DND-41 (cell line): ENCODE measurements at regions not wholly inside any gene's neighbourhood (a gene's known extent, or its start where the extent isn't known, plus 50 kb on each side); places are given as distances from the start of the nearest gene placed in this dataset.

Experiments used
- EZH2 ChIP-seq: IDR thresholded peaks from 3 replicates; pipeline ENCODE4 v1.6.1; 2012; ENCODE audit warnings: borderline replicate concordance, low read depth, mild to moderate bottlenecking, moderate library complexity, low read length, inconsistent platforms; ENCODE audit not compliant: severe bottlenecking
- TF ChIP-seq, protein P1 (sequence below): IDR thresholded peaks from 2 replicates; pipeline ENCODE4 v1.5.1; 2012; ENCODE audit warnings: borderline replicate concordance, low read length, moderate library complexity, mild to moderate bottlenecking; ENCODE audit not compliant: poor library complexity, severe bottlenecking; ENCODE audit errors: extremely low read depth

DNA sequence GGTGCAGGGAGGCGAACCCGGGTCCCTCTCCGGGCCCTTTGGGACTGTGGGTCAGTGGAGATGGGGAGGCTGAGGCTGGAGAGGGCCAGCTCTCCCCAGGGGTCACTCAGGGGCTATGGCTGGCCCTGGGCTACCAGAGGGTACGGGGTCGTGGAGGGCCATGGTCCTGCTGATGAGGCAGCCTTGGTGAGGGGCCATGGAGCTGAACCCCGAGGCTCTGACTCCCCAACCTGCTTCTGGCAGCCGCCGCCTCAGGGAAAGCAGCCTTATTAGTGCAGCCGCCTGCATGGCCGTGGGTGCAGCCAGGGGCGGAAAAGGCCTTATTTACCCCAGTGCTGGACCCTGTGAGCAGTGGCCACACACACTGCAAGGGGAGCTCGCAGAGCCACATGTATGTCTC is 139.4 kb downstream of the MIAT start:
- TF ChIP-seq, protein P1, sequence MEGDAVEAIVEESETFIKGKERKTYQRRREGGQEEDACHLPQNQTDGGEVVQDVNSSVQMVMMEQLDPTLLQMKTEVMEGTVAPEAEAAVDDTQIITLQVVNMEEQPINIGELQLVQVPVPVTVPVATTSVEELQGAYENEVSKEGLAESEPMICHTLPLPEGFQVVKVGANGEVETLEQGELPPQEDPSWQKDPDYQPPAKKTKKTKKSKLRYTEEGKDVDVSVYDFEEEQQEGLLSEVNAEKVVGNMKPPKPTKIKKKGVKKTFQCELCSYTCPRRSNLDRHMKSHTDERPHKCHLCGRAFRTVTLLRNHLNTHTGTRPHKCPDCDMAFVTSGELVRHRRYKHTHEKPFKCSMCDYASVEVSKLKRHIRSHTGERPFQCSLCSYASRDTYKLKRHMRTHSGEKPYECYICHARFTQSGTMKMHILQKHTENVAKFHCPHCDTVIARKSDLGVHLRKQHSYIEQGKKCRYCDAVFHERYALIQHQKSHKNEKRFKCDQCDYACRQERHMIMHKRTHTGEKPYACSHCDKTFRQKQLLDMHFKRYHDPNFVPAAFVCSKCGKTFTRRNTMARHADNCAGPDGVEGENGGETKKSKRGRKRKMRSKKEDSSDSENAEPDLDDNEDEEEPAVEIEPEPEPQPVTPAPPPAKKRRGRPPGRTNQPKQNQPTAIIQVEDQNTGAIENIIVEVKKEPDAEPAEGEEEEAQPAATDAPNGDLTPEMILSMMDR: no peak
- no peak for TF ChIP-seq EZH2
